CD4-positive, alpha-beta T cell treated with Interleukin-4 for 1 hour (primary cell): ENCODE measurements at regions not wholly inside any gene's neighbourhood (a gene's known extent, or its start where the extent isn't known, plus 50 kb on each side); places are given as distances from the start of the nearest gene placed in this dataset.

Experiments
- DNase-seq, 2 donors: peaks; one replicate each; pipeline ENCODE4 v3.0.0-alpha.2; 2020 to 2022

- no peak for DNase-seq
These were observed 848.2 kb downstream of the BRD1 start for GRCh38 chr22:48979482-48979881.

GRCh38 chr22:48976556-48977535 lies 850.8 kb downstream of the BRD1 start:
- no peak for DNase-seq

- no peak for DNase-seq
These were observed 851.8 kb downstream of the BRD1 start for GRCh38 chr22:48975886-48976285.

GRCh38 chr22:48975316-48975741 lies 852.3 kb downstream of the BRD1 start:
- no peak for DNase-seq

- no peak for DNase-seq
These were observed 853.0 kb downstream of the BRD1 start for GRCh38 chr22:48974443-48975315.

- DNase-seq: no peak
These were observed 854.0 kb downstream of the BRD1 start for GRCh38 chr22:48973694-48974041.

- DNase-seq: no peak
These were observed 854.5 kb downstream of the BRD1 start for GRCh38 chr22:48972979-48973693.

- DNase-seq: no peak
These were observed 859.3 kb downstream of the BRD1 start for GRCh38 chr22:48968201-48968959.

- DNase-seq: no peak
These were observed 864.3 kb downstream of the BRD1 start for GRCh38 chr22:48963405-48963804.

GRCh38 chr22:48961705-48962104 lies 866.0 kb downstream of the BRD1 start:
- DNase-seq: no peak

- DNase-seq: no peak
These were observed 866.6 kb downstream of the BRD1 start for GRCh38 chr22:48960980-48961660.

GRCh38 chr22:48960576-48960975 lies 867.1 kb downstream of the BRD1 start:
- no peak for DNase-seq

GRCh38 chr22:48959496-48959895 lies 868.2 kb downstream of the BRD1 start:
- no peak for DNase-seq

- DNase-seq: no peak
These were observed 869.7 kb downstream of the BRD1 start for GRCh38 chr22:48957987-48958321.

GRCh38 chr22:48957311-48957986 lies 870.2 kb downstream of the BRD1 start:
- DNase-seq: no peak

- DNase-seq: no peak
These were observed 872.0 kb downstream of the BRD1 start for GRCh38 chr22:48955351-48956311.

GRCh38 chr22:48954781-48955311 lies 872.8 kb downstream of the BRD1 start:
- no peak for DNase-seq

GRCh38 chr22:48953830-48954229 lies 873.8 kb downstream of the BRD1 start:
- DNase-seq: no peak

- DNase-seq: no peak
These were observed 874.5 kb downstream of the BRD1 start for GRCh38 chr22:48953103-48953720.
